Lung (tissue), 11 donors: ENCODE measurements at regions not wholly inside any gene's neighbourhood (a gene's known extent, or its start where the extent isn't known, plus 50 kb on each side); places are given as distances from the start of the nearest gene placed in this dataset.

ENCODE experiments used
- ATAC-seq: fragments of 200-7000 bp; cut with Tn5 transposase; one replicate; pipeline ENCODE4 v1.9.1; 2020; ENCODE audit warnings: moderate number of reproducible peaks; ENCODE audit not compliant: insufficient read depth, low FRiP score
- DNase-seq, 3 donors: peaks; one replicate each; pipeline ENCODE4 v3.0.0-alpha.2; 2013 to 2017
- H3K27ac ChIP-seq, 2 donors: one replicate each; pipeline ENCODE4 v1.5.1; 2013; ENCODE audit warnings: mild to moderate bottlenecking in 2 of 2, moderate library complexity in 2 of 2, control low read depth in 1 of 2, inconsistent platforms in 1 of 2, low read depth in 1 of 2, low read length in 1 of 2
- H3K27me3 ChIP-seq, 3 donors: one replicate each; pipeline ENCODE4 v1.5.1; 2013; ENCODE audit warnings: low read length in 2 of 3; ENCODE audit not compliant: control insufficient read depth in 3 of 3, insufficient read depth in 3 of 3
- H3K36me3 ChIP-seq, 4 donors: one replicate each; pipeline ENCODE4 v1.5.1; 2013; ENCODE audit warnings: low read length in 4 of 4, mild to moderate bottlenecking in 1 of 4, moderate library complexity in 1 of 4; ENCODE audit not compliant: control insufficient read depth in 4 of 4, insufficient read depth in 4 of 4
- H3K4me1 ChIP-seq, 5 donors: one replicate each; pipeline ENCODE4 v1.5.1; 2013; ENCODE audit warnings: low read length in 5 of 5, mild to moderate bottlenecking in 2 of 5, moderate library complexity in 1 of 5; ENCODE audit not compliant: control insufficient read depth in 5 of 5, insufficient read depth in 5 of 5
- H3K4me3 ChIP-seq: one replicate; pipeline ENCODE4 v1.5.1; 2013; ENCODE audit warnings: mild to moderate bottlenecking, control low read depth, moderate library complexity
- H3K9ac ChIP-seq, 2 donors: one replicate each; pipeline ENCODE4 v1.5.1; 2013; ENCODE audit warnings: low read length in 2 of 2, control low read depth in 1 of 2; ENCODE audit not compliant: insufficient read depth in 1 of 2
- H3K9me3 ChIP-seq, 4 donors: one replicate each; pipeline ENCODE4 v1.5.1; 2013; ENCODE audit warnings: low read length in 3 of 4, mild to moderate bottlenecking in 1 of 4, moderate library complexity in 1 of 4; ENCODE audit not compliant: control insufficient read depth in 4 of 4, insufficient read depth in 3 of 4
- CTCF ChIP-seq: IDR thresholded peaks from 2 replicates; pipeline ENCODE4 v1.5.1; 2012; ENCODE audit warnings: mild to moderate bottlenecking; ENCODE audit errors: control extremely low read depth, extremely low read depth
- WGBS, 2 donors: extraction: QIAGEN DNeasy Blood & Tissue Kit; methylation state at CpG; one replicate each; pipeline ENCODE4 v1.1.7; 2013; 5-methylcytosine and 5-hydroxymethylcytosine counted together
- donor health status: control.
- donor health status: control.
- donor health status: Bipolar disorder and iron deficiency.
- donor health status: healthy.
- donor health status: DM: yes; HTN: yes; CAD: no.

- no peak for TF ChIP-seq CTCF
- Histone ChIP-seq H3K36me3 (no peaks in the 10 kb centered on the region), H3K27me3 (peaks cover 0 to 5% (median 0%) of the 10 kb centered on the region in 3 donors), H3K4me1 (peaks cover 0 to 4% (median 0%) of the 10 kb centered on the region in 5 donors), H3K4me3 (no peak overlapping the region), H3K27ac (peak overlapping the region in 1 of 2 donors; percentile 29), H3K9me3 (peaks cover 0 to 7% (median 0%) of the 10 kb centered on the region in 4 donors), H3K9ac (no peak overlapping the region)
- DNase-seq (peak in 2 of 3 donors; percentile 4 to 22), ATAC-seq (no peak)
- 52 to 61% methylated on average over 2 of the region's 2 CpGs for WGBS, 2 donors
Measured at GRCh38 chrX:38929966-38930421, 128.7 kb downstream of the MID1IP1 start.

DNA sequence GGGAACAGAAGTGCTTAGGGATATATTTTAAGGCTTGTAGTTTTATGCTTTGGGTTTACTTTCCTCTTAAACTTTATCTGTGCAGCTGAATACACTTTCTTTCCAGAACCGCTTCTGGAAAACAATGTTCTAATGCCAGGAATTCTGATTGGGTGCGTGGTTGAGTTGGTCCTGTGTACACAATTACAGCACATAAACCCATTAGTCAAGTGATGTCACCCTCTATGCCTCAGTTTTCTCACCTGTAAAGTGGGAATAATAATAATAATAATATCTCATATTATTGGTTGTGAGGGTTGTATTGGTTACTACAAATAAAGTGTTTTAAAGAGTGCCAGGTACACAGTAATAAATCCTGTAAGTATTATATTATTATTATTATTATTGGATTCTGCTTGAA, 129.2 kb downstream of the MID1IP1 start:
- Histone ChIP-seq H3K9me3 (peaks cover 0 to 4% (median 0%) of the 10 kb centered on the region in 4 donors), H3K4me1 (peaks cover 0 to 4% (median 0%) of the 10 kb centered on the region in 5 donors), H3K36me3 (no peaks in the 10 kb centered on the region), H3K27me3 (peaks cover 0 to 5% (median 0%) of the 10 kb centered on the region in 3 donors), H3K9ac (no peak overlapping the region), H3K4me3 (no peak overlapping the region), H3K27ac (no peak overlapping the region)
- DNase-seq (no peak), ATAC-seq (no peak)
- no peak for TF ChIP-seq CTCF
- 19 to 97% methylated on average over 2 of the region's 2 CpGs for WGBS, 2 donors

DNA sequence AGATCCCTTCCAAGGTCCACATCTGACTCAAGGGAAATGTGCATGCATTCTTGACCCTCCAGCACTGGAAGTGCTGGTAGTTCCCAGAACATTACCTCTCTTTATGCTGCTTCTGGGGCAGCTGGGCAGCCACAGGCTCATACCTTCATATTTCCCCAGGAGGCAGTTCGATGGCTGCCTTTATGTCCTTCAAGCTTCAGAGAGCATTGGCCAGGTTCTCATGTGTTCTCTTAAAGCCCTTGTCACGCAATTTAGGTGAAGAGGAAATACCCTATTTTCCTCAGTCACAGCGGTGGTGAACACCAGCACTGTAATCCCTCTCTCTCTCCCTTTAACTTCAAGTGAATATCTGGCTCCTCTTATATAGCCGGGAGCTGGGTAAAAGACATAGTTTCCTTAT, 134.3 kb downstream of the MID1IP1 start:
- no peaks in the 10 kb centered on the region for H3K4me1 ChIP-seq
- peaks cover 0 to 2% (median 0%) of the 10 kb centered on the region in 4 donors for H3K9me3 ChIP-seq
- H3K9ac ChIP-seq = no peak overlapping the region
- no peak overlapping the region for H3K4me3 ChIP-seq
- H3K27ac ChIP-seq = no peak overlapping the region
- peaks cover 0 to 2% (median 0%) of the 10 kb centered on the region in 3 donors for H3K27me3 ChIP-seq
- no peak for ATAC-seq
- no peak for DNase-seq
- H3K36me3 ChIP-seq = no peaks in the 10 kb centered on the region
- no peak for TF ChIP-seq CTCF
- 73 to 89% methylated on average over 4 of the region's 4 CpGs for WGBS, 2 donors

DNA sequence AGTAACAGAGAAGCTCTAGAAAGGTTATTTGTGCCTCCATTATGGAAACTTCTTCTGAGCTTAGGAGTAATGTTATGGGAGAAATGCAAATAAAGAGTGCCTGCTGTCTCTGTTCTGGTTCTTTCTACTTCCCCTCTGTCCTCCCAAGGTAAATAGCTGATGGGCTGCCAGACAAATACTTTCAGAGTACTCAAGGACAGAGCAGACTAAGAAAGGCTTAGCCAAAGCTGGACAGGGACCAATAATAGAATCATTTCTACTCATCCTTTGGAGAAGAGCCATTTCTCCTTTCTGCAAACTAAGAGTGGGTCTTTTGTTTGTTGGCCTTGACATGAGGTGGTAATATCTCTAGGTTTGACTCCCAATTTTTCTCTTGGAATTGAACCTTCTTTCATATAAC, 136.1 kb downstream of the MID1IP1 start:
- no peak for ATAC-seq
- Histone ChIP-seq H3K9ac (no peak overlapping the region), H3K9me3 (peaks cover 0 to 2% (median under 1%) of the 10 kb centered on the region in 4 donors), H3K27me3 (peaks cover 0 to 2% (median 0%) of the 10 kb centered on the region in 3 donors), H3K4me1 (no peaks in the 10 kb centered on the region), H3K4me3 (no peak overlapping the region), H3K27ac (no peak overlapping the region), H3K36me3 (no peaks in the 10 kb centered on the region)
- no peak for TF ChIP-seq CTCF
- no peak for DNase-seq
